ENCODE measurements at regions not wholly inside any gene's neighbourhood (a gene's known extent, or its start where the extent isn't known, plus 50 kb on each side); places are given as distances from the start of the nearest gene placed in this dataset.

DNA sequence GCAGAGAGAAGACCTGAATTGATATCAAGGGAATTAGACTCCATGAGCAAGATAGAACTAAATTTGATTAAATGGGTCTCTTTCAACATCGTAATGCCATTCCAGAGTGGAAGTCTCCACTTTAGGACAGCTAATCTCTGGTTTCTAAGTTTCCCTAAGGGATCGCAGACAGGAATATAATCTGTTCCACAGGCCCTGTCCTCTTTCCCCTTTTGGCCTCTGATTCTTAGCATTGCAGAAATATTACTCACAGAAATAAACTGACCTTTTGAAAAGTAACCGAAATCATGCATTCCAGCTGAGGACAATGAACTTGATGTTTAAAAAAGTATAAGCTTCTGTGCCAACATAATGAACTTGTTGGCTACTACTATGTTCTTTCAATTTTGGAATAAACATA, 227.8 kb downstream of the ETS1 start:
- H3K4me3 Mint-ChIP-seq = no peak overlapping the region
- POLR2A ChIA-PET = no interaction called here
- DNase-seq (no peak), ATAC-seq (no peak)
- no peaks in the 10 kb centered on the region for H3K9me3 Mint-ChIP-seq
- H3K36me3 Mint-ChIP-seq = no peaks in the 10 kb centered on the region
- H3K27me3 Mint-ChIP-seq = no peaks in the 10 kb centered on the region
- peaks cover 14 to 30% (median 15%) of the 10 kb centered on the region in 4 donors for H3K4me1 Mint-ChIP-seq
- no peak overlapping the region for H3K27ac Mint-ChIP-seq

DNA sequence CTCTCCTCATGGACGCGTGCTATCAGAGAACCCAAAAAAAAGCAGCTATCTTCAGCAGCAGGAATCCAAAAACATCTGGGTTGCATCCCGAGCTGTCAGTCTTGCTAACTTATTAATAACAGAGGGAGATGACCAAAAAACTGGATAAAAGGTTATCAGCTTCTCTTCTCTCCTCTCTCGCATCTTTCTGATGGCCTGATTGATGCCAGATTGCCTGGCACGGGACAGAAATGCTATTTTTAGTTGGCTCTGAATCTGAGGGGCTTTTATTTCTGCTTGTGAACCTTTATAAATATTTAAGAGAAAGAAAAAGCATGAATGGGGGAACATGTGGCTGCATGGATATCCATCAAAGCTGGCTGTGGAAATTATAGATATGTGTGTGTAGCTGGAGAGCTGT, 230.3 kb downstream of the ETS1 start:
- DNase-seq (no peak), ATAC-seq (no peak)
- POLR2A ChIA-PET = interaction anchor here (0.6 to 1.4 kb wide), 5 partner anchors 9 to 143 kb away, joined by 3 read pairs; no protein-coding TSS in a partner anchor
- Mint-ChIP-seq H3K9me3 (no peaks in the 10 kb centered on the region), H3K27me3 (no peaks in the 10 kb centered on the region), H3K36me3 (no peaks in the 10 kb centered on the region), H3K27ac (peak overlapping the region in 1 of 10 donors; percentile 30), H3K4me3 (no peak overlapping the region), H3K4me1 (peaks cover 15 to 27% (median 19%) of the 10 kb centered on the region in 4 donors)

DNA sequence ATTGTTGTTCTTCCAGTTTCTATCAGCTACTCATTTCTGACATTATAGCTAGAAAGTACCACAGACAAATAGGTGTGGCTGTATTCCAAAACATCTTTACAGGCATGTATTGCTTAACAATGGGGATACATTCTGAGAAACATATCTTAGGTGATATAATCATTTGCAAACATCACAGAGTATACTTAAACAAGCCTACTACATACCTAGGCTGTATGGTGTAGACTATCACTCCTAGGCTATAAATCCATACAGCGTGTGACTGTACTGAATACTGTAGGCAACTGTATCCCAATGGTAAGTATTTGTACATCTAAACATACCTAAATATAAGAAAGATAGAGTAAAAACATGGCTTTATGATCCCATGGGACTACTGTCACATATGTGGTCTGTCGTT, 231.8 kb downstream of the ETS1 start:
- POLR2A ChIA-PET = interaction anchor here (1.4 kb wide), 1 partner anchor 46 kb away, joined by 3 read pairs; no protein-coding TSS in a partner anchor
- H3K36me3 Mint-ChIP-seq = no peaks in the 10 kb centered on the region
- H3K4me1 Mint-ChIP-seq = peaks cover 19 to 42% (median 25%) of the 10 kb centered on the region in 4 donors
- H3K4me3 Mint-ChIP-seq = no peak overlapping the region
- H3K27ac Mint-ChIP-seq = peak overlapping the region in 1 of 10 donors; percentile 64
- no peaks in the 10 kb centered on the region for H3K27me3 Mint-ChIP-seq
- no peaks in the 10 kb centered on the region for H3K9me3 Mint-ChIP-seq
- no peak for DNase-seq
- ATAC-seq = no peak

- H3K27ac Mint-ChIP-seq = no peak overlapping the region
- no peaks in the 10 kb centered on the region for H3K27me3 Mint-ChIP-seq
- DNase-seq = no peak
- peaks cover 29 to 53% (median 35%) of the 10 kb centered on the region in 4 donors for H3K4me1 Mint-ChIP-seq
- no peaks in the 10 kb centered on the region for H3K9me3 Mint-ChIP-seq
- no peak for ATAC-seq
- no peaks in the 10 kb centered on the region for H3K36me3 Mint-ChIP-seq
- POLR2A ChIA-PET = no interaction called here
- H3K4me3 Mint-ChIP-seq = no peak overlapping the region
Observed at GRCh38 chr11:128354476-128354875, 232.9 kb downstream of the ETS1 start.

GRCh38 chr11:128351168-128351567, 236.2 kb downstream of the ETS1 start:
- H3K36me3 Mint-ChIP-seq = no peaks in the 10 kb centered on the region
- POLR2A ChIA-PET = interaction anchor here (0.8 to 2.3 kb wide), 4 partner anchors 9 to 102 kb away, joined by 3 to 8 read pairs (median 4); no protein-coding TSS in a partner anchor
- peak overlapping the region in 1 of 10 donors; percentile 38 for H3K4me3 Mint-ChIP-seq
- H3K27ac Mint-ChIP-seq = peak overlapping the region in 6 of 10 donors; percentile 30 to 95 (median 40)
- peaks cover 23 to 52% (median 44%) of the 10 kb centered on the region in 4 donors for H3K4me1 Mint-ChIP-seq
- H3K9me3 Mint-ChIP-seq = no peaks in the 10 kb centered on the region
- ATAC-seq = peak; percentile 15 to 23
- H3K27me3 Mint-ChIP-seq = no peaks in the 10 kb centered on the region
- DNase-seq = no peak

DNA sequence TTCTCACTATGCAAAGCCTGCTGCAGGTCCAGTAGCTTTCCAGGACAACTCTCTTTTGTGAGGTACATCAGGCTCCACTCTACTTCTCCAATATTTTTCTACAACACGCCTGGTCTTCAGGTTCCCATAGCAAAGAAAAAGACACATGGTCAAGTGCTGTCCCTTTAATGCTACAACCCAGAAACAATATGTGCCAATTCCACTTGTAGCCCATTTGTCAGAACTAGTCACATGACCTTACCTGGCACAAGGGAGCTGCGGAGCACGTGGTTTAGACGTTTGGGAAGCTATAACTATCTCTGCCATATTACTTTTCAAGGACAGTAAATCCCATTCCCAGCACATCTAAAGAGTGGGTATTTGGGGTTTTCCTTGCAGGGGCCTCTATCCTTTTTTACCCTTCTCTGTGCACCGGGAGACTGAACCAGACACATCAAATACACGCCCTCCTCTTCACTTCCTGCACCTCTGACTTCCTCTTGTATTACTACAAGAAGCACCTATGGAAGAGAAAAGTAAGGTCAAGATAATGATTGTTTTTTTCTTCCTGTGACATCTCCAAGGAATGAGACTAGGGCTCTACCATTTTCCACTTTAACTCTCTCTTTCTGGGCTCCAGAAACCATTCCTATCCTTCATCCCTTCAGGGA, 237.6 kb downstream of the ETS1 start:
- no peaks in the 10 kb centered on the region for H3K27me3 Mint-ChIP-seq
- peak overlapping the region; percentile 56 to 86 (median 75) for H3K4me3 Mint-ChIP-seq
- H3K36me3 Mint-ChIP-seq = no peaks in the 10 kb centered on the region
- peak in 2 of 10 donors; percentile 31 to 35 for DNase-seq
- ATAC-seq = peak; percentile 70 to 73
- POLR2A ChIA-PET = interaction anchor here (0.5 to 2.3 kb wide), 3 partner anchors 9 to 336 kb away, joined by 3 to 8 read pairs (median 4); no protein-coding TSS in a partner anchor
- peaks cover 25 to 64% (median 55%) of the 10 kb centered on the region in 4 donors for H3K4me1 Mint-ChIP-seq
- H3K27ac Mint-ChIP-seq = peak overlapping the region; percentile 82 to 95 (median 90)
- no peaks in the 10 kb centered on the region for H3K9me3 Mint-ChIP-seq

DNA sequence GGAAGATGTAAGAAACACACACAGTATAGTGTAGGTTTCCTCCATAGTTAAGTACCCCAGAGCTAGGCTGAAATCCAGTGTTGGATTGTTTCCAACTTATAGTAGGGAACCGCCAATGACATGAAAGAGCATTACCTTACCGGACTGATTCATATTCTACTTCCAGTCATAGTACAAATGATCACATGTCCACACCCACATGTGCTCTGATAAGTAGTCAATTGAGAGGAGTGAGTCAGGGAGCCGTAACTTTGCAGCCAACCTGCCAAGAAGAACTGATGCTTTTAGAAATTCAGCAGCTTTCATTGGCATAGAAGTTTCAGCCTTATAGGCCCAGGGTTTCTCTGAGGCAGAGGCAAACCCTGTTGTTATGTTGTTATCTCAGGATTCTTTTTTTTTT, 240.6 kb downstream of the ETS1 start:
- no peak overlapping the region for H3K4me3 Mint-ChIP-seq
- H3K4me1 Mint-ChIP-seq = peaks cover 34 to 79% (median 76%) of the 10 kb centered on the region in 4 donors
- no peaks in the 10 kb centered on the region for H3K27me3 Mint-ChIP-seq
- DNase-seq = no peak
- POLR2A ChIA-PET = interaction anchor here (0.6 to 1.9 kb wide), 3 partner anchors 106 to 524 kb away, joined by 3 to 5 read pairs (median 3); no protein-coding TSS in a partner anchor
- H3K36me3 Mint-ChIP-seq = no peaks in the 10 kb centered on the region
- ATAC-seq = no peak
- H3K27ac Mint-ChIP-seq = peak overlapping the region in 2 of 10 donors; percentile 18 to 78
- peaks cover 0 to 11% (median 0%) of the 10 kb centered on the region in 9 donors for H3K9me3 Mint-ChIP-seq

- H3K27ac Mint-ChIP-seq = peak overlapping the region in 9 of 10 donors; percentile 10 to 100 (median 83)
- peak; percentile 12 to 53 for ATAC-seq
- peak in 3 of 10 donors; percentile 31 to 68 (median 58) for DNase-seq
- peaks cover 0 to 11% (median 0%) of the 10 kb centered on the region in 9 donors for H3K9me3 Mint-ChIP-seq
- POLR2A ChIA-PET = interaction anchor here (1.1 kb wide), 1 partner anchor 38 kb away, joined by 3 read pairs; no protein-coding TSS in a partner anchor
- H3K4me3 Mint-ChIP-seq = peak overlapping the region in 3 of 10 donors; percentile 1 to 6 (median 5)
- H3K4me1 Mint-ChIP-seq = peaks cover 34 to 79% (median 75%) of the 10 kb centered on the region in 4 donors
- no peaks in the 10 kb centered on the region for H3K27me3 Mint-ChIP-seq
- H3K36me3 Mint-ChIP-seq = no peaks in the 10 kb centered on the region
Observed at GRCh38 chr11:128345316-128345715, 242.0 kb downstream of the ETS1 start.

GRCh38 chr11:128343870-128344269, 243.5 kb downstream of the ETS1 start:
- ATAC-seq = no peak
- H3K4me3 Mint-ChIP-seq = peak overlapping the region in 3 of 10 donors; percentile 5 to 41 (median 38)
- H3K27me3 Mint-ChIP-seq = no peaks in the 10 kb centered on the region
- H3K4me1 Mint-ChIP-seq = peaks cover 28 to 81% (median 71%) of the 10 kb centered on the region in 4 donors
- H3K27ac Mint-ChIP-seq = peak overlapping the region in 9 of 10 donors; percentile 33 to 100 (median 97)
- DNase-seq = no peak
- H3K9me3 Mint-ChIP-seq = peaks cover 0 to 11% (median 0%) of the 10 kb centered on the region in 9 donors
- H3K36me3 Mint-ChIP-seq = no peaks in the 10 kb centered on the region
- POLR2A ChIA-PET = interaction anchor here (1.1 to 1.4 kb wide), 3 partner anchors 19 to 78 kb away, joined by 3 to 4 read pairs (median 3); no protein-coding TSS in a partner anchor

DNA sequence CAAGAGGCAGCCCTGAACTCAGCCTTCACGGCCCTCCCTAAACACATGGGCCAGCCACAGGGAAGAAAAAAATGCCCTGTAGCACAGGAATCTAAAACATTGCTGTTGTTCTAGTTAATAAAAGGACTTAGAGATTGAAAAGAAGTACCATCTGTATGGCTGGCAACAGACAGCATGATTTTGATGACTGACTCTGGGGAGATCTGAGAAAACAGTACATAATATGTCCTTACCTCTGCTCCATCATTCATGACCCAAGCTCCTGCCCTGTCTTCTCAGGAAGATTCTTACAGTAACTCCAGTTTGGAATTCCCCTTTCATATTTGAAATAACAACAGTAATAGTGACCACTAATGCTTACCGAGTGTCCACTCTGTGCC, 244.2 kb downstream of the ETS1 start:
- peaks cover 30 to 85% (median 72%) of the 10 kb centered on the region in 4 donors for H3K4me1 Mint-ChIP-seq
- POLR2A ChIA-PET = interaction anchor here (0.9 to 2.9 kb wide), 9 partner anchors 10 to 140 kb away, joined by 3 to 24 read pairs (median 6); no protein-coding TSS in a partner anchor
- ATAC-seq = no peak
- H3K36me3 Mint-ChIP-seq = no peaks in the 10 kb centered on the region
- peaks cover 0 to 11% (median 0%) of the 10 kb centered on the region in 9 donors for H3K9me3 Mint-ChIP-seq
- H3K4me3 Mint-ChIP-seq = peak overlapping the region in 6 of 10 donors; percentile 8 to 90 (median 79)
- no peaks in the 10 kb centered on the region for H3K27me3 Mint-ChIP-seq
- H3K27ac Mint-ChIP-seq = peak overlapping the region; percentile 97 to 100 (median 98)
- no peak for DNase-seq

DNA sequence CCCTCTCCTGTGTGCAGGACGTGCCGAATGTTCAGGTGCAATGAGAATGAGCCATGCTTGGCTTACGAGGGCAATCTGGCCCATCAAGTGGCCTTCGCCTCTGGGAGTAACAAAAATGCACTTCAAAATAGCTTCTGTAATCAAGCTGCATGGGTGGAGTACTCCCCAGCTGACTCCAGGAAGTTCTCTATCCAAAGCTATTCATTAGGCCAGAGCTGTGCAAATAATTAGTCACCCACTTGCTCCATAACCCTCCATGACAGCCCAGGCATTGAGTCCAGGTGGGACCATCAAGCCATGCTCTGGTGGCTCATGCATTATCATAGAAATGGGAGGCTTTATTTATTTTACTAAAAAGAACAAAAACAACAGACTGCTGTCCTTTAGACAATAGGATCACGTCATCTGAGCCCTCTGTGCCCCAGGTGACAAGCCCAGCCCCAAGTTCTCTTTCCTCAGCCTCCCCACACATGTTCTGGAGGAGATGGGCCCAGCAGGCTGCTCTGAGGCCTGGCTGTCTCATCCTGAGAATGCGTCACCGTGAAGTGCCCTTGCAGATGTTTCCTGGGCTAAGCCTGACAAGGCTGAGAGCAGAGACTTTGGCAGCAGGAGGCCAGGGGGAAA, 244.7 kb downstream of the ETS1 start:
- no peaks in the 10 kb centered on the region for H3K27me3 Mint-ChIP-seq
- H3K36me3 Mint-ChIP-seq = no peaks in the 10 kb centered on the region
- POLR2A ChIA-PET = interaction anchor here (0.7 to 2.9 kb wide), 19 partner anchors 9 to 288 kb away, joined by 3 to 24 read pairs (median 5); no protein-coding TSS in a partner anchor
- H3K9me3 Mint-ChIP-seq = peaks cover 0 to 12% (median 0%) of the 10 kb centered on the region in 9 donors
- peak overlapping the region; percentile 97 to 100 (median 98) for H3K27ac Mint-ChIP-seq
- H3K4me3 Mint-ChIP-seq = peak overlapping the region in 8 of 10 donors; percentile 74 to 90 (median 84)
- peaks cover 31 to 89% (median 75%) of the 10 kb centered on the region in 4 donors for H3K4me1 Mint-ChIP-seq
- ATAC-seq (peak; percentile 17 to 32), DNase-seq (peak in 5 of 10 donors; percentile 12 to 64 (median 32))
